ENCODE measurements at regions not wholly inside any gene's neighbourhood (a gene's known extent, or its start where the extent isn't known, plus 50 kb on each side); places are given as distances from the start of the nearest gene placed in this dataset.

DNA sequence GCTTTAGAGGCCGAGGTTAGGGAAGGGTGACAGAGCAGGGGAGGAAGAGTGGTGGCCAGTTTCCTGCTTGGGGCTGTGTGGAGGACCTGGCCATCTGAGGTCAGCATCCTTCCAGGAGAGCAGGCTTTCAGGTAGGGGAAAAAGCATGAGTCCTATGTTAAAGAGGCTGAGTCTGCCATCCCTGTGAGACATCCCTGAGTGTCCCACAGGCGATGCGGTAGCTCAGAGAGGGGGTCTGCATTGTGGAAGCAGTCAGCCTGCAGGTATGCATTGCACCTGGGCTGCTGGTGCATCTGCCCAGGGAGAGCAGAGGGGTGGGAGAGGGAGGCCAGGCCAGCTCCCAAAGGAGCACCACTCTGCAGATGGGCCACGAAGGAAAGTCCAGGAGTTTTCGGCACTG is 282.1 kb upstream of the ZNF32 start:
- Histone ChIP-seq H3K36me3 (replicated peaks in 1 of 2; ENCODE audit: control insufficient read depth in 1 of 2, insufficient read depth in 2 of 2, low read length in 2 of 2) (no peaks in the 10 kb centered on the region), H3K4me2 (replicated peaks; ENCODE audit: extremely low read depth, low read length, poor library complexity, severe bottlenecking) (no peak overlapping the region), H3K27me3 (ENCODE audit: control insufficient read depth in 2 of 2, insufficient read depth in 2 of 2, low read length in 2 of 2) (no peaks in the 10 kb centered on the region), H2AFZ (ENCODE audit: insufficient read depth, low read depth, low read length, poor library complexity, severe bottlenecking) (no peak overlapping the region), H4K20me1 (ENCODE audit: insufficient read depth, low read length) (no peaks in the 10 kb centered on the region), H3K4me3 (replicated peaks in 1 of 3; ENCODE audit: low read depth in 2 of 3, low read length in 3 of 3) (no peak overlapping the region), H3K79me2 (ENCODE audit: insufficient read depth, low read length) (no peaks in the 10 kb centered on the region), H3K9me3 (replicated peaks in 1 of 2; ENCODE audit: control insufficient read depth in 1 of 2, insufficient read depth in 1 of 2, low read length in 2 of 2) (no peaks in the 10 kb centered on the region), H3K27ac (ENCODE audit: low read depth in 1 of 2, low read length in 2 of 2) (no peak overlapping the region), H3K9ac (ENCODE audit: insufficient read depth, low read length, poor library complexity, severe bottlenecking) (no peak overlapping the region), H3K4me1 (ENCODE audit: control insufficient read depth in 1 of 2, insufficient read depth in 2 of 2, low read length in 2 of 2) (no peaks in the 10 kb centered on the region)
- 97% methylated on average over 4 of the region's 5 CpGs for WGBS (ENCODE audit: insufficient coverage)
- Mint-ChIP-seq H3K4me1 (no peaks in the 10 kb centered on the region), H3K27ac (no peak overlapping the region), H3K4me3 (no peak overlapping the region), H3K9me3 (peaks cover 2 to 7% (median 4%) of the 10 kb centered on the region in 7 donors), H3K36me3 (no peaks in the 10 kb centered on the region), H3K27me3 (ENCODE audit: low read depth in 3 of 3) (peaks cover 2 to 7% (median 5%) of the 10 kb centered on the region in 3 donors)
- TF ChIP-seq, protein P1, sequence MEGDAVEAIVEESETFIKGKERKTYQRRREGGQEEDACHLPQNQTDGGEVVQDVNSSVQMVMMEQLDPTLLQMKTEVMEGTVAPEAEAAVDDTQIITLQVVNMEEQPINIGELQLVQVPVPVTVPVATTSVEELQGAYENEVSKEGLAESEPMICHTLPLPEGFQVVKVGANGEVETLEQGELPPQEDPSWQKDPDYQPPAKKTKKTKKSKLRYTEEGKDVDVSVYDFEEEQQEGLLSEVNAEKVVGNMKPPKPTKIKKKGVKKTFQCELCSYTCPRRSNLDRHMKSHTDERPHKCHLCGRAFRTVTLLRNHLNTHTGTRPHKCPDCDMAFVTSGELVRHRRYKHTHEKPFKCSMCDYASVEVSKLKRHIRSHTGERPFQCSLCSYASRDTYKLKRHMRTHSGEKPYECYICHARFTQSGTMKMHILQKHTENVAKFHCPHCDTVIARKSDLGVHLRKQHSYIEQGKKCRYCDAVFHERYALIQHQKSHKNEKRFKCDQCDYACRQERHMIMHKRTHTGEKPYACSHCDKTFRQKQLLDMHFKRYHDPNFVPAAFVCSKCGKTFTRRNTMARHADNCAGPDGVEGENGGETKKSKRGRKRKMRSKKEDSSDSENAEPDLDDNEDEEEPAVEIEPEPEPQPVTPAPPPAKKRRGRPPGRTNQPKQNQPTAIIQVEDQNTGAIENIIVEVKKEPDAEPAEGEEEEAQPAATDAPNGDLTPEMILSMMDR (IDR thresholded peaks at IDR 0.05) = no peak
- DNase-seq = no peak
- intact Hi-C loops (cut with micrococcal nuclease) = no loop called here

- WGBS (ENCODE audit: insufficient coverage) = 95% methylated on average over 3 of the region's 3 CpGs
- Histone ChIP-seq H3K27me3 (ENCODE audit: control insufficient read depth in 2 of 2, insufficient read depth in 2 of 2, low read length in 2 of 2) (no peaks in the 10 kb centered on the region), H3K4me2 (replicated peaks; ENCODE audit: extremely low read depth, low read length, poor library complexity, severe bottlenecking) (no peak overlapping the region), H4K20me1 (ENCODE audit: insufficient read depth, low read length) (no peaks in the 10 kb centered on the region), H3K79me2 (ENCODE audit: insufficient read depth, low read length) (no peaks in the 10 kb centered on the region), H3K9me3 (replicated peaks in 1 of 2; ENCODE audit: control insufficient read depth in 1 of 2, insufficient read depth in 1 of 2, low read length in 2 of 2) (no peaks in the 10 kb centered on the region), H3K36me3 (replicated peaks in 1 of 2; ENCODE audit: control insufficient read depth in 1 of 2, insufficient read depth in 2 of 2, low read length in 2 of 2) (no peaks in the 10 kb centered on the region), H3K9ac (ENCODE audit: insufficient read depth, low read length, poor library complexity, severe bottlenecking) (no peak overlapping the region), H3K4me3 (replicated peaks in 1 of 3; ENCODE audit: low read depth in 2 of 3, low read length in 3 of 3) (no peak overlapping the region), H3K27ac (ENCODE audit: low read depth in 1 of 2, low read length in 2 of 2) (no peak overlapping the region), H2AFZ (ENCODE audit: insufficient read depth, low read depth, low read length, poor library complexity, severe bottlenecking) (no peak overlapping the region), H3K4me1 (ENCODE audit: control insufficient read depth in 1 of 2, insufficient read depth in 2 of 2, low read length in 2 of 2) (no peaks in the 10 kb centered on the region)
- Mint-ChIP-seq H3K4me3 (no peak overlapping the region), H3K36me3 (no peaks in the 10 kb centered on the region), H3K27me3 (ENCODE audit: low read depth in 3 of 3) (peaks cover under 1 to 11% (median 5%) of the 10 kb centered on the region in 3 donors), H3K4me1 (no peaks in the 10 kb centered on the region), H3K27ac (no peak overlapping the region), H3K9me3 (peaks cover 2 to 7% (median 4%) of the 10 kb centered on the region in 7 donors)
- intact Hi-C loops (cut with micrococcal nuclease) = no loop called here
- no peak for DNase-seq
- TF ChIP-seq, protein P1 (IDR thresholded peaks at IDR 0.05) = no peak
These were observed 281.6 kb upstream of the ZNF32 start for GRCh38 chr10:43930243-43930642.
